ENCODE measurements at regions not wholly inside any gene's neighbourhood (a gene's known extent, or its start where the extent isn't known, plus 50 kb on each side); places are given as distances from the start of the nearest gene placed in this dataset.

DNA sequence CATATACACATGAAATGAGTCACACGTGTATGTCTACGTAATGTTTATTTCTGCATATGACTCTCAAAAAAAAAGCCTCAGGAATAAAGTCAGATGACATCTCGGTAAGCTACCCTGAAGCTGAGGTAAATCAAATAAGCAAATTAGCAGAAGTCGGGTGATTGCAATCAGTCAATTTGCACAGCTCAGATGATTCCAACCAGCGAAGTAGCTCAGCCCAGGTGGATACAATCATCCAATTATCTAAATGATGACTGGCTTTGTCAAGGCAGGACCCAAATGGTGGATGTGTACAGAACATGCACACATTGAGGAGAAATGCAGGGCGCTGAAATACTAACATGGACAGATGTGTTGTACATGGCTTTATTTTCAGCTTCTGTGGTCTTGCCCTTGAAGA is 148.5 kb downstream of the ZNF486 start:
- no peak overlapping the region for H3K4me2 ChIP-seq
- FAIRE-seq (no peak), DNase-seq (ENCODE audit: low read depth in 1 of 2, low spot score in 1 of 2) (no peak), ATAC-seq (no peak)
- H3K4me1 ChIP-seq: no peaks in the 10 kb centered on the region
- TF ChIP-seq ZC3H11A (IDR thresholded peaks at IDR 0.05) (no peak), PBX3 (IDR thresholded peaks at IDR 0.05) (no peak), MYC (IDR thresholded peaks at IDR 0.05; ENCODE audit: borderline replicate concordance, low read length) (no peak), JUNB (IDR thresholded peaks at IDR 0.05) (no peak), EP300 (IDR thresholded peaks at IDR 0.05) (no peak), KDM5A (IDR thresholded peaks at IDR 0.05) (no peak), CBX8 (IDR thresholded peaks at IDR 0.05) (no peak), ZNF302 (CRISPR knock-in tag; IDR thresholded peaks at IDR 0.05) (no peak), GATA3 (IDR thresholded peaks at IDR 0.05; ENCODE audit: borderline replicate concordance) (no peak), SMC3 (IDR thresholded peaks at IDR 0.05) (no peak), CBX2 (IDR thresholded peaks at IDR 0.05; ENCODE audit: borderline replicate concordance, low read depth) (no peak), FOSB (CRISPR knock-in tag; IDR thresholded peaks at IDR 0.05) (no peak), PHF8 (IDR thresholded peaks at IDR 0.05; ENCODE audit: borderline replicate concordance, low read depth) (no peak), RFX5 (IDR thresholded peaks at IDR 0.05) (no peak), TP53 (CRISPR knock-in tag; IDR thresholded peaks at IDR 0.05) (no peak), ZSCAN20 (CRISPR knock-in tag; IDR thresholded peaks at IDR 0.05) (no peak), BHLHE40 (IDR thresholded peaks at IDR 0.05; ENCODE audit: low read depth, low read length) (no peak), CEBPB (IDR thresholded peaks at IDR 0.05) (no peak), HOXB13 (CRISPR knock-in tag; IDR thresholded peaks at IDR 0.05; ENCODE audit: low read depth) (no peak)
- TF ChIP-seq, protein P1, sequence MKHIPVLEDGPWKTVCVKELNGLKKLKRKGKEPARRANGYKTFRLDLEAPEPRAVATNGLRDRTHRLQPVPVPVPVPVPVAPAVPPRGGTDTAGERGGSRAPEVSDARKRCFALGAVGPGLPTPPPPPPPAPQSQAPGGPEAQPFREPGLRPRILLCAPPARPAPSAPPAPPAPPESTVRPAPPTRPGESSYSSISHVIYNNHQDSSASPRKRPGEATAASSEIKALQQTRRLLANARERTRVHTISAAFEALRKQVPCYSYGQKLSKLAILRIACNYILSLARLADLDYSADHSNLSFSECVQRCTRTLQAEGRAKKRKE (CRISPR knock-in tag; IDR thresholded peaks at IDR 0.05; ENCODE audit: low read depth): no peak
- no peak overlapping the region for H3K27ac ChIP-seq
- H3K9me3 ChIP-seq: no peaks in the 10 kb centered on the region
- CTCF ChIA-PET: no interaction called here
- H3K4me3 ChIP-seq: no peak overlapping the region
- POLR2A ChIA-PET: no interaction called here
- WGBS (ENCODE audit: missing lambda C conversion rate): 15% methylated on average over 6 of the region's 6 CpGs

GRCh38 chr19:20313894-20314293 is 146.9 kb downstream of the ZNF486 start:
- no peak for TF ChIP-seq EHMT2 (IDR thresholded peaks at IDR 0.05; ENCODE audit: low read depth)
- TF ChIP-seq, protein P2, sequence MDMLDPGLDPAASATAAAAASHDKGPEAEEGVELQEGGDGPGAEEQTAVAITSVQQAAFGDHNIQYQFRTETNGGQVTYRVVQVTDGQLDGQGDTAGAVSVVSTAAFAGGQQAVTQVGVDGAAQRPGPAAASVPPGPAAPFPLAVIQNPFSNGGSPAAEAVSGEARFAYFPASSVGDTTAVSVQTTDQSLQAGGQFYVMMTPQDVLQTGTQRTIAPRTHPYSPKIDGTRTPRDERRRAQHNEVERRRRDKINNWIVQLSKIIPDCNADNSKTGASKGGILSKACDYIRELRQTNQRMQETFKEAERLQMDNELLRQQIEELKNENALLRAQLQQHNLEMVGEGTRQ (IDR thresholded peaks at IDR 0.05): no peak
- no peak for TF ChIP-seq RCOR1 (IDR thresholded peaks at IDR 0.05; ENCODE audit: low read depth, low read length)
- CTCF ChIA-PET: no interaction called here
- WGBS (ENCODE audit: missing lambda C conversion rate): 3% methylated on average over 4 of the region's 5 CpGs
- POLR2A ChIA-PET: no interaction called here
- no peak overlapping the region for H3K27ac ChIP-seq
- no peaks in the 10 kb centered on the region for H3K4me1 ChIP-seq
- ATAC-seq (no peak), DNase-seq (ENCODE audit: low read depth in 1 of 2, low spot score in 1 of 2) (no peak), FAIRE-seq (no peak)
- H3K4me3 ChIP-seq: no peak overlapping the region
- H3K9me3 ChIP-seq: no peaks in the 10 kb centered on the region
- H3K4me2 ChIP-seq: no peak overlapping the region

DNA sequence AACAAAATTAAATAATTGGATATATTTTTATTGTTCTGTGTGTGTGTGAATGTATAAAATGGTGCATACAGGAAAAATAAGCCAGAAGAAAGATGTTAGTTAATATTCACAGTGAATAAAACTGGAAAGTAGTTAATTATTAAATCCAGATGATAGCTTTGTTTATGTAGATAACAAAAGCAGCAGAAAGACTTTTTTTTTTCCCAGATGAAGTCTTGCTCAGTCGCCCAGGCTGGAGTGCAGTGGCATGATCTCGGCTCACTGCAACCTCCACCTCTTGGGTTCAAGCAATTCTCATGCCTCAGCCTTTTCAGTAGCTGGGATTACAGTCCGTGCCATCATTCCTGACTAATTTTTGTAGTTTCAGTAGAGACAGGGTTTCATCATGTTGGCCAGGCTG is 140.1 kb downstream of the ZNF486 start:
- FAIRE-seq: no peak
- 0% methylated on average over 3 of the region's 3 CpGs for WGBS (ENCODE audit: missing lambda C conversion rate)
- TF ChIP-seq EP300 (IDR thresholded peaks at IDR 0.05) (no peak), ELK1 (IDR thresholded peaks at IDR 0.05; ENCODE audit: low read depth, low read length) (no peak), HEYL (CRISPR knock-in tag; IDR thresholded peaks at IDR 0.05) (no peak), ZSCAN20 (CRISPR knock-in tag; IDR thresholded peaks at IDR 0.05) (no peak), ZFP36 (IDR thresholded peaks at IDR 0.05; ENCODE audit: borderline replicate concordance, partially characterized antibody) (no peak), E2F6 (IDR thresholded peaks at IDR 0.05; ENCODE audit: borderline replicate concordance, low read depth) (no peak), SREBF2 (IDR thresholded peaks at IDR 0.05) (no peak), MAFK (IDR thresholded peaks at IDR 0.05; ENCODE audit: partially characterized antibody) (no peak), FOXS1 (CRISPR knock-in tag; IDR thresholded peaks at IDR 0.05) (no peak), POLR2A (IDR thresholded peaks at IDR 0.05; ENCODE audit: low read length) (no peak), KDM5A (IDR thresholded peaks at IDR 0.05) (no peak)

More for the DNA sequence above, 140.1 kb downstream of the ZNF486 start:
- POLR2A ChIA-PET: no interaction called here
- ATAC-seq (no peak), DNase-seq (ENCODE audit: low read depth in 1 of 2, low spot score in 1 of 2) (no peak)
- no peak overlapping the region for H3K4me3 ChIP-seq
- CTCF ChIA-PET: no interaction called here
- no peak overlapping the region for H3K4me2 ChIP-seq
- no peaks in the 10 kb centered on the region for H3K9me3 ChIP-seq
- no peak overlapping the region for H3K27ac ChIP-seq
- H3K4me1 ChIP-seq: no peaks in the 10 kb centered on the region
